Muscle of leg (tissue), 3 donors: ENCODE measurements at regions not wholly inside any gene's neighbourhood (a gene's known extent, or its start where the extent isn't known, plus 50 kb on each side); places are given as distances from the start of the nearest gene placed in this dataset.
A peak's percentile ranks its signal among the peaks of the same experiment; 100 is the strongest.

Experiments
- DNase-seq: peaks from one replicate; pipeline ENCODE4 v3.0.0; 2013
- H3K27ac ChIP-seq: one replicate; pipeline ENCODE4 v1.5.1; 2013; ENCODE audit warnings: mild to moderate bottlenecking, low read length, control low read depth
- H3K27me3 ChIP-seq: one replicate; pipeline ENCODE4 v1.6.1; 2013; ENCODE audit warnings: low read length; ENCODE audit not compliant: control insufficient read depth, insufficient read depth
- H3K36me3 ChIP-seq: one replicate; pipeline ENCODE4 v1.6.1; 2013; ENCODE audit warnings: low read length; ENCODE audit not compliant: control insufficient read depth, insufficient read depth
- H3K4me1 ChIP-seq: one replicate; pipeline ENCODE4 v1.6.1; 2013; ENCODE audit warnings: low read length; ENCODE audit not compliant: control insufficient read depth, insufficient read depth
- H3K4me3 ChIP-seq: one replicate; pipeline ENCODE4 v1.5.1; 2013; ENCODE audit warnings: low read length, control low read depth
- H3K9me3 ChIP-seq: replicated peaks from 2 replicates; pipeline ENCODE4 v1.6.1; 2013; ENCODE audit warnings: low read depth, low read length; ENCODE audit not compliant: control insufficient read depth
- WGBS: methylation state at CpG from one replicate; pipeline ENCODE4 v1.1.5; 2013; ENCODE audit warnings: missing lambda C conversion rate; ENCODE audit not compliant: insufficient coverage; 5-methylcytosine and 5-hydroxymethylcytosine counted together

GRCh38 chr11:8757533-8757932 is 74.9 kb downstream of the RPL27A start:
- WGBS, result no CpG with 5 or more reads among the region's 2 CpGs
- Histone ChIP-seq H3K4me3 (no peak overlapping the region), H3K4me1 (peaks cover 58% of the 10 kb centered on the region), H3K27ac (peak overlapping the region; percentile 56), H3K36me3 (peaks cover 3% of the 10 kb centered on the region), H3K9me3 (peaks cover 9% of the 10 kb centered on the region), H3K27me3 (no peaks in the 10 kb centered on the region)
- no peak for DNase-seq

- WGBS, result 93% methylated on average over 8 of the region's 11 CpGs
- no peaks in the 10 kb centered on the region for H3K9me3 ChIP-seq
- no peaks in the 10 kb centered on the region for H3K27me3 ChIP-seq
- no peak overlapping the region for H3K27ac ChIP-seq
- H3K36me3 ChIP-seq, result peaks cover 3% of the 10 kb centered on the region
- peaks cover 58% of the 10 kb centered on the region for H3K4me1 ChIP-seq
- no peak overlapping the region for H3K4me3 ChIP-seq
- no peak for DNase-seq
Observed at GRCh38 chr11:8758619-8759169, 76.1 kb downstream of the RPL27A start.

- Histone ChIP-seq H3K9me3 (no peaks in the 10 kb centered on the region), H3K36me3 (peaks cover 6% of the 10 kb centered on the region), H3K27me3 (no peaks in the 10 kb centered on the region), H3K27ac (peak overlapping the region; percentile 65), H3K4me3 (no peak overlapping the region), H3K4me1 (peaks cover 61% of the 10 kb centered on the region)
- peak; percentile 42 for DNase-seq
- WGBS, result 20% methylated on average over 1 of the region's 1 CpG
Observed at GRCh38 chr11:8759634-8760033, 77.0 kb downstream of the RPL27A start.

- H3K4me1 ChIP-seq, result peaks cover 67% of the 10 kb centered on the region
- H3K4me3 ChIP-seq, result no peak overlapping the region
- H3K27me3 ChIP-seq, result no peaks in the 10 kb centered on the region
- H3K9me3 ChIP-seq, result no peaks in the 10 kb centered on the region
- DNase-seq, result peak; percentile 35
- peaks cover 8% of the 10 kb centered on the region for H3K36me3 ChIP-seq
- peak overlapping the region; percentile 47 for H3K27ac ChIP-seq
Observed at GRCh38 chr11:8760896-8761295, 78.3 kb downstream of the RPL27A start.

DNA sequence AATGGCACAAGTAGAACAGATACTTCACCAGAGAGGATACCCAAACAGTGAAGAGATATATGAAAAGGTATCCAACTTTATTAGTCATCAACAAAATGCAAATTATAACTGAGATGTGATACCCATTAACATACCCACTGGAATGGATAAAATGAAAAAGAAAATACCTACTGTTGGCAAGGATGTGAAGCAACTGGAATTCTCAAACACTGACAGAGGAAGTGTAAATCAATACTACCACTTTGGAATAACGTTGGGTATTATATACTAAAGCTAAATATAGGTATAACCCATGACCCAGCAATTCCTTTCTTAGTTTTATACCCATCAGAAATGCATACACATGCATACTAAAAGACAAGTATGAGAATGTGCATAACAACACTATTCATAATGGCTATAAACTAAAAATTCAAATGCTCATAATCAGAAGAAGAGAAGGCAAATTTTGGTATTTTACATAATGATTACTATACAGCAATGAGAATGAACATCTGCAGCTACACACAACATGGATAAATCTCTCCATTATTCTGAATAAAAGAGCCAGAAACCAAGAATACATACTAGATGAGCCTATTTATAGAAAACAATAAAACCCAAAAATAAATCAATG is 80.6 kb downstream of the RPL27A start:
- H3K27ac ChIP-seq, result no peak overlapping the region
- peaks cover 8% of the 10 kb centered on the region for H3K36me3 ChIP-seq
- no peaks in the 10 kb centered on the region for H3K9me3 ChIP-seq
- no peak for DNase-seq
- peaks cover 66% of the 10 kb centered on the region for H3K4me1 ChIP-seq
- no peaks in the 10 kb centered on the region for H3K27me3 ChIP-seq
- WGBS, result no CpG with 5 or more reads among the region's 1 CpG
- no peak overlapping the region for H3K4me3 ChIP-seq

- Histone ChIP-seq H3K9me3 (no peaks in the 10 kb centered on the region), H3K27ac (peak overlapping the region; percentile 49), H3K36me3 (peaks cover 4% of the 10 kb centered on the region), H3K27me3 (no peaks in the 10 kb centered on the region), H3K4me1 (peaks cover 61% of the 10 kb centered on the region), H3K4me3 (no peak overlapping the region)
- DNase-seq, result no peak
- WGBS, result no CpG with 5 or more reads among the region's 1 CpG
Observed at GRCh38 chr11:8765294-8765693, 82.7 kb downstream of the RPL27A start.

- peaks cover 52% of the 10 kb centered on the region for H3K4me1 ChIP-seq
- H3K4me3 ChIP-seq, result no peak overlapping the region
- H3K27ac ChIP-seq, result peak overlapping the region; percentile 63
- no peak for DNase-seq
- peaks cover 4% of the 10 kb centered on the region for H3K36me3 ChIP-seq
- H3K27me3 ChIP-seq, result no peaks in the 10 kb centered on the region
- 80% methylated on average over 8 of the region's 8 CpGs for WGBS
- H3K9me3 ChIP-seq, result no peaks in the 10 kb centered on the region
Observed at GRCh38 chr11:8766043-8766987, 83.7 kb downstream of the RPL27A start.

DNA sequence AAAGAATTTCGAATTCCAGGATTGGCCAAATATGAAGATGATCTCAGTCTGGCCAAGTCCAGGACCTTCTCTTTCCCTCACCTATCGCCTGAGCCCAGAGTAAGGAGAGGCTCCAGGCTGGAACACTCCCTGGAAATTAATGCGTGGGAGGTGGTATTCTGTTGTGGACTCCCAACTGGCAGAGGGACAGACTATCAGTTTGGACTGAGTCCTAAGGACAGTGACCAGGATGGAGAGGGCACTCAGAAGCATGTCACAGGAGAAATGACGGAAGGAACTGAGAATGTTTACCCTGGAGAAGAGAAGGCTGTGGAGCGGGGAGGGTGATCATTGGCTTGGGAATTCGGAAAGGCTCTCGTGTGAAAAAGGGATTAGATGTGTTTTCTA is 84.4 kb downstream of the RPL27A start:
- H3K4me3 ChIP-seq, result no peak overlapping the region
- peaks cover 7% of the 10 kb centered on the region for H3K36me3 ChIP-seq
- 84% methylated on average over 3 of the region's 7 CpGs for WGBS
- H3K27ac ChIP-seq, result peak overlapping the region; percentile 4
- no peak for DNase-seq
- no peaks in the 10 kb centered on the region for H3K9me3 ChIP-seq
- no peaks in the 10 kb centered on the region for H3K27me3 ChIP-seq
- peaks cover 50% of the 10 kb centered on the region for H3K4me1 ChIP-seq

GRCh38 chr11:8767466-8768142 is 85.0 kb downstream of the RPL27A start:
- H3K4me1 ChIP-seq, result peaks cover 49% of the 10 kb centered on the region
- WGBS, result no CpG with 5 or more reads among the region's 9 CpGs
- H3K36me3 ChIP-seq, result peaks cover 7% of the 10 kb centered on the region
- no peaks in the 10 kb centered on the region for H3K9me3 ChIP-seq
- H3K27me3 ChIP-seq, result no peaks in the 10 kb centered on the region
- no peak overlapping the region for H3K4me3 ChIP-seq
- no peak for DNase-seq
- no peak overlapping the region for H3K27ac ChIP-seq
